ENCODE measurements at regions not wholly inside any gene's neighbourhood (a gene's known extent, or its start where the extent isn't known, plus 50 kb on each side); places are given as distances from the start of the nearest gene placed in this dataset.

GRCh38 chr9:11894136-11894535 is 799.0 kb upstream of the TYRP1 start:
- peaks cover 1% of the 10 kb centered on the region for H3K27me3 Mint-ChIP-seq (ENCODE audit: unreplicated experiment)
- TF ChIP-seq CTCF (IDR thresholded peaks at IDR 0.05; ENCODE audit: unreplicated experiment) = no peak

GRCh38 chr9:11902610-11903009 is 790.6 kb upstream of the TYRP1 start:
- DNase-seq (ENCODE audit: low spot score) = no peak
- Mint-ChIP-seq H3K4me3 (ENCODE audit: unreplicated experiment) (no peak overlapping the region), H3K36me3 (ENCODE audit: low read depth, unreplicated experiment) (no peaks in the 10 kb centered on the region), H3K27me3 (ENCODE audit: unreplicated experiment) (peaks cover under 1% of the 10 kb centered on the region), H3K4me1 (ENCODE audit: unreplicated experiment) (no peaks in the 10 kb centered on the region), H3K27ac (ENCODE audit: unreplicated experiment) (no peak overlapping the region), H3K9me3 (ENCODE audit: unreplicated experiment) (no peaks in the 10 kb centered on the region)
- no peak for TF ChIP-seq CTCF (IDR thresholded peaks at IDR 0.05; ENCODE audit: unreplicated experiment)

More at GRCh38 chr9:11894136-11894535, 799.0 kb upstream of the TYRP1 start:
- Mint-ChIP-seq H3K27ac (ENCODE audit: unreplicated experiment) (no peak overlapping the region), H3K4me1 (ENCODE audit: unreplicated experiment) (no peaks in the 10 kb centered on the region), H3K4me3 (ENCODE audit: unreplicated experiment) (no peak overlapping the region), H3K9me3 (ENCODE audit: unreplicated experiment) (no peaks in the 10 kb centered on the region), H3K36me3 (ENCODE audit: low read depth, unreplicated experiment) (no peaks in the 10 kb centered on the region)
- no peak for DNase-seq (ENCODE audit: low spot score)

- no peaks in the 10 kb centered on the region for H3K4me1 Mint-ChIP-seq (ENCODE audit: unreplicated experiment)
- no peaks in the 10 kb centered on the region for H3K9me3 Mint-ChIP-seq (ENCODE audit: unreplicated experiment)
- no peaks in the 10 kb centered on the region for H3K27me3 Mint-ChIP-seq (ENCODE audit: unreplicated experiment)
- no peak overlapping the region for H3K4me3 Mint-ChIP-seq (ENCODE audit: unreplicated experiment)
- no peak for DNase-seq (ENCODE audit: low spot score)
- no peak for TF ChIP-seq CTCF (IDR thresholded peaks at IDR 0.05; ENCODE audit: unreplicated experiment)
- no peaks in the 10 kb centered on the region for H3K36me3 Mint-ChIP-seq (ENCODE audit: low read depth, unreplicated experiment)
- H3K27ac Mint-ChIP-seq (ENCODE audit: unreplicated experiment) = no peak overlapping the region
Observed at GRCh38 chr9:11915699-11916098, 777.5 kb upstream of the TYRP1 start.

- no peaks in the 10 kb centered on the region for H3K4me1 Mint-ChIP-seq (ENCODE audit: unreplicated experiment)
- H3K9me3 Mint-ChIP-seq (ENCODE audit: unreplicated experiment) = no peaks in the 10 kb centered on the region
- TF ChIP-seq CTCF (IDR thresholded peaks at IDR 0.05; ENCODE audit: unreplicated experiment) = no peak
- H3K27ac Mint-ChIP-seq (ENCODE audit: unreplicated experiment) = no peak overlapping the region
- H3K36me3 Mint-ChIP-seq (ENCODE audit: low read depth, unreplicated experiment) = no peaks in the 10 kb centered on the region
- H3K27me3 Mint-ChIP-seq (ENCODE audit: unreplicated experiment) = no peaks in the 10 kb centered on the region
- DNase-seq (ENCODE audit: low spot score) = no peak
- no peak overlapping the region for H3K4me3 Mint-ChIP-seq (ENCODE audit: unreplicated experiment)
Observed at GRCh38 chr9:11928871-11929321, 764.3 kb upstream of the TYRP1 start.

GRCh38 chr9:11931109-11931508 is 762.1 kb upstream of the TYRP1 start:
- no peaks in the 10 kb centered on the region for H3K27me3 Mint-ChIP-seq (ENCODE audit: unreplicated experiment)
- no peak for TF ChIP-seq CTCF (IDR thresholded peaks at IDR 0.05; ENCODE audit: unreplicated experiment)
- no peak for DNase-seq (ENCODE audit: low spot score)
- no peaks in the 10 kb centered on the region for H3K9me3 Mint-ChIP-seq (ENCODE audit: unreplicated experiment)
- H3K36me3 Mint-ChIP-seq (ENCODE audit: low read depth, unreplicated experiment) = no peaks in the 10 kb centered on the region
- H3K4me1 Mint-ChIP-seq (ENCODE audit: unreplicated experiment) = no peaks in the 10 kb centered on the region
- no peak overlapping the region for H3K27ac Mint-ChIP-seq (ENCODE audit: unreplicated experiment)
- no peak overlapping the region for H3K4me3 Mint-ChIP-seq (ENCODE audit: unreplicated experiment)
